ENCODE measurements at regions not wholly inside any gene's neighbourhood (a gene's known extent, or its start where the extent isn't known, plus 50 kb on each side); places are given as distances from the start of the nearest gene placed in this dataset.

DNA sequence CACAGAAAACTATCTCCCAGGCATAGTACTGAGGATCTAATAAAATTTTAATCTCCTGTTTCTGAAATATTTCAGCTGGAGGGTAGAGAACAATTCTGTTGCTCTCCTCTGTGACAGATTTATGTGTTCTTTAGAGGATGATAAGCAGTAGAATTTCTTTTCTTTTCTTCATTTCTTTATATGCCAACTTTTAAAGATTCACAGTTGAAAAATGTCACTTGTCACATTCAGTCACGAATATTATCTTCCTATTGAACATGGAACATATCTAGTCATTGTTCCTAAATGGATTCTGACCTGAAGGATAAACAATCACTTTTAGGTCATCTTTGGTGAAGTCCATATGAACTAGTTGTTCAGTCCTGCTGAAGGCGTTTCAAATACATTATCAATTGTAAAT is 585.5 kb upstream of the DPPA4 start:
- no peaks in the 10 kb centered on the region for H3K9me3 Mint-ChIP-seq
- H3K27me3 Mint-ChIP-seq (ENCODE audit: low read depth), result no peaks in the 10 kb centered on the region
- TF ChIP-seq, protein P1, sequence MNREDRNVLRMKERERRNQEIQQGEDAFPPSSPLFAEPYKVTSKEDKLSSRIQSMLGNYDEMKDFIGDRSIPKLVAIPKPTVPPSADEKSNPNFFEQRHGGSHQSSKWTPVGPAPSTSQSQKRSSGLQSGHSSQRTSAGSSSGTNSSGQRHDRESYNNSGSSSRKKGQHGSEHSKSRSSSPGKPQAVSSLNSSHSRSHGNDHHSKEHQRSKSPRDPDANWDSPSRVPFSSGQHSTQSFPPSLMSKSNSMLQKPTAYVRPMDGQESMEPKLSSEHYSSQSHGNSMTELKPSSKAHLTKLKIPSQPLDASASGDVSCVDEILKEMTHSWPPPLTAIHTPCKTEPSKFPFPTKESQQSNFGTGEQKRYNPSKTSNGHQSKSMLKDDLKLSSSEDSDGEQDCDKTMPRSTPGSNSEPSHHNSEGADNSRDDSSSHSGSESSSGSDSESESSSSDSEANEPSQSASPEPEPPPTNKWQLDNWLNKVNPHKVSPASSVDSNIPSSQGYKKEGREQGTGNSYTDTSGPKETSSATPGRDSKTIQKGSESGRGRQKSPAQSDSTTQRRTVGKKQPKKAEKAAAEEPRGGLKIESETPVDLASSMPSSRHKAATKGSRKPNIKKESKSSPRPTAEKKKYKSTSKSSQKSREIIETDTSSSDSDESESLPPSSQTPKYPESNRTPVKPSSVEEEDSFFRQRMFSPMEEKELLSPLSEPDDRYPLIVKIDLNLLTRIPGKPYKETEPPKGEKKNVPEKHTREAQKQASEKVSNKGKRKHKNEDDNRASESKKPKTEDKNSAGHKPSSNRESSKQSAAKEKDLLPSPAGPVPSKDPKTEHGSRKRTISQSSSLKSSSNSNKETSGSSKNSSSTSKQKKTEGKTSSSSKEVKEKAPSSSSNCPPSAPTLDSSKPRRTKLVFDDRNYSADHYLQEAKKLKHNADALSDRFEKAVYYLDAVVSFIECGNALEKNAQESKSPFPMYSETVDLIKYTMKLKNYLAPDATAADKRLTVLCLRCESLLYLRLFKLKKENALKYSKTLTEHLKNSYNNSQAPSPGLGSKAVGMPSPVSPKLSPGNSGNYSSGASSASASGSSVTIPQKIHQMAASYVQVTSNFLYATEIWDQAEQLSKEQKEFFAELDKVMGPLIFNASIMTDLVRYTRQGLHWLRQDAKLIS (CRISPR knock-in tag; IDR thresholded peaks at IDR 0.05; ENCODE audit: borderline replicate concordance), result no peak
- TF ChIP-seq ZNF396 (CRISPR knock-in tag; IDR thresholded peaks at IDR 0.05; ENCODE audit: borderline replicate concordance), result no peak
- TF ChIP-seq IRF2 (CRISPR knock-in tag; IDR thresholded peaks at IDR 0.05; ENCODE audit: borderline replicate concordance, low read depth), result no peak
- TF ChIP-seq FOXK1 (CRISPR knock-in tag; IDR thresholded peaks at IDR 0.05), result no peak
- no peak for TF ChIP-seq ZNF219 (CRISPR knock-in tag; IDR thresholded peaks at IDR 0.05; ENCODE audit: borderline replicate concordance)
- TF ChIP-seq TEAD4 (CRISPR knock-in tag; IDR thresholded peaks at IDR 0.05), result no peak
- TF ChIP-seq, protein P2, sequence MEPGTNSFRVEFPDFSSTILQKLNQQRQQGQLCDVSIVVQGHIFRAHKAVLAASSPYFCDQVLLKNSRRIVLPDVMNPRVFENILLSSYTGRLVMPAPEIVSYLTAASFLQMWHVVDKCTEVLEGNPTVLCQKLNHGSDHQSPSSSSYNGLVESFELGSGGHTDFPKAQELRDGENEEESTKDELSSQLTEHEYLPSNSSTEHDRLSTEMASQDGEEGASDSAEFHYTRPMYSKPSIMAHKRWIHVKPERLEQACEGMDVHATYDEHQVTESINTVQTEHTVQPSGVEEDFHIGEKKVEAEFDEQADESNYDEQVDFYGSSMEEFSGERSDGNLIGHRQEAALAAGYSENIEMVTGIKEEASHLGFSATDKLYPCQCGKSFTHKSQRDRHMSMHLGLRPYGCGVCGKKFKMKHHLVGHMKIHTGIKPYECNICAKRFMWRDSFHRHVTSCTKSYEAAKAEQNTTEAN (CRISPR knock-in tag; IDR thresholded peaks at IDR 0.05), result no peak
- TF ChIP-seq, protein P3, sequence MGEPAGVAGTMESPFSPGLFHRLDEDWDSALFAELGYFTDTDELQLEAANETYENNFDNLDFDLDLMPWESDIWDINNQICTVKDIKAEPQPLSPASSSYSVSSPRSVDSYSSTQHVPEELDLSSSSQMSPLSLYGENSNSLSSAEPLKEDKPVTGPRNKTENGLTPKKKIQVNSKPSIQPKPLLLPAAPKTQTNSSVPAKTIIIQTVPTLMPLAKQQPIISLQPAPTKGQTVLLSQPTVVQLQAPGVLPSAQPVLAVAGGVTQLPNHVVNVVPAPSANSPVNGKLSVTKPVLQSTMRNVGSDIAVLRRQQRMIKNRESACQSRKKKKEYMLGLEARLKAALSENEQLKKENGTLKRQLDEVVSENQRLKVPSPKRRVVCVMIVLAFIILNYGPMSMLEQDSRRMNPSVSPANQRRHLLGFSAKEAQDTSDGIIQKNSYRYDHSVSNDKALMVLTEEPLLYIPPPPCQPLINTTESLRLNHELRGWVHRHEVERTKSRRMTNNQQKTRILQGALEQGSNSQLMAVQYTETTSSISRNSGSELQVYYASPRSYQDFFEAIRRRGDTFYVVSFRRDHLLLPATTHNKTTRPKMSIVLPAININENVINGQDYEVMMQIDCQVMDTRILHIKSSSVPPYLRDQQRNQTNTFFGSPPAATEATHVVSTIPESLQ (CRISPR knock-in tag; IDR thresholded peaks at IDR 0.05), result no peak
- no peak for TF ChIP-seq TEAD1 (CRISPR knock-in tag; IDR thresholded peaks at IDR 0.05)
- TF ChIP-seq, protein P4, sequence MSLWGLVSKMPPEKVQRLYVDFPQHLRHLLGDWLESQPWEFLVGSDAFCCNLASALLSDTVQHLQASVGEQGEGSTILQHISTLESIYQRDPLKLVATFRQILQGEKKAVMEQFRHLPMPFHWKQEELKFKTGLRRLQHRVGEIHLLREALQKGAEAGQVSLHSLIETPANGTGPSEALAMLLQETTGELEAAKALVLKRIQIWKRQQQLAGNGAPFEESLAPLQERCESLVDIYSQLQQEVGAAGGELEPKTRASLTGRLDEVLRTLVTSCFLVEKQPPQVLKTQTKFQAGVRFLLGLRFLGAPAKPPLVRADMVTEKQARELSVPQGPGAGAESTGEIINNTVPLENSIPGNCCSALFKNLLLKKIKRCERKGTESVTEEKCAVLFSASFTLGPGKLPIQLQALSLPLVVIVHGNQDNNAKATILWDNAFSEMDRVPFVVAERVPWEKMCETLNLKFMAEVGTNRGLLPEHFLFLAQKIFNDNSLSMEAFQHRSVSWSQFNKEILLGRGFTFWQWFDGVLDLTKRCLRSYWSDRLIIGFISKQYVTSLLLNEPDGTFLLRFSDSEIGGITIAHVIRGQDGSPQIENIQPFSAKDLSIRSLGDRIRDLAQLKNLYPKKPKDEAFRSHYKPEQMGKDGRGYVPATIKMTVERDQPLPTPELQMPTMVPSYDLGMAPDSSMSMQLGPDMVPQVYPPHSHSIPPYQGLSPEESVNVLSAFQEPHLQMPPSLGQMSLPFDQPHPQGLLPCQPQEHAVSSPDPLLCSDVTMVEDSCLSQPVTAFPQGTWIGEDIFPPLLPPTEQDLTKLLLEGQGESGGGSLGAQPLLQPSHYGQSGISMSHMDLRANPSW (CRISPR knock-in tag; conservative IDR thresholded peaks at IDR 0.05; ENCODE audit: low read depth), result no peak
- TF ChIP-seq, protein P5, sequence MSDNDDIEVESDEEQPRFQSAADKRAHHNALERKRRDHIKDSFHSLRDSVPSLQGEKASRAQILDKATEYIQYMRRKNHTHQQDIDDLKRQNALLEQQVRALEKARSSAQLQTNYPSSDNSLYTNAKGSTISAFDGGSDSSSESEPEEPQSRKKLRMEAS (CRISPR knock-in tag; IDR thresholded peaks at IDR 0.05), result no peak
- POLR2A ChIA-PET, result no interaction called here
- CTCF ChIA-PET, result no interaction called here
- no peak overlapping the region for H3K4me3 Mint-ChIP-seq
- H3K27ac Mint-ChIP-seq, result no peak overlapping the region
- H3K4me1 Mint-ChIP-seq, result peaks cover 23% of the 10 kb centered on the region
- H3K36me3 Mint-ChIP-seq, result no peaks in the 10 kb centered on the region
- no peak for DNase-seq (ENCODE audit: low spot score)
- ATAC-seq, result no peak

DNA sequence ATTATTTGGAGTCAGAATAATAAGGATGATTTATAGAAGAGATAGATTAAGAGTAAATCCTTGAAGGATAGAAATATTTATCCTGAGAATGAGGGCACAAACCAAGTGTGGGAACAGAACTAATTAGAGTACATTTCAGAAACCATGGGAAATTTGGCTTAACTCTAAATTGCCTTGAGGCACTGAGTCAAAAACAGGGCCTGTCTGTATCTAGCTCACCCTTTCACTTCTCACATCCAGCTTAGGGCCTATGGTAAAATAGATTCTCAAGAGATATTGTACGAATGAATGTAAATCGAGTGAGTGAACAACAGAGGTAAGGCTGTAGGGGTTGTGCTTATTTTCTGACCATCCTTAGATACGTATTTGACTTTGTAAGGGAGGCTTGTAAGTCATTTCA is 586.1 kb upstream of the DPPA4 start:
- ATAC-seq (no peak), DNase-seq (ENCODE audit: low spot score) (no peak)
- CTCF ChIA-PET, result no interaction called here
- H3K36me3 Mint-ChIP-seq, result no peaks in the 10 kb centered on the region
- H3K27ac Mint-ChIP-seq, result no peak overlapping the region
- H3K4me1 Mint-ChIP-seq, result peaks cover 23% of the 10 kb centered on the region
- POLR2A ChIA-PET, result no interaction called here
- H3K9me3 Mint-ChIP-seq, result no peaks in the 10 kb centered on the region
- no peak overlapping the region for H3K4me3 Mint-ChIP-seq
- H3K27me3 Mint-ChIP-seq (ENCODE audit: low read depth), result no peaks in the 10 kb centered on the region
- TF ChIP-seq EMX1 (CRISPR knock-in tag; IDR thresholded peaks at IDR 0.05), result no peak
- TF ChIP-seq, protein P6, sequence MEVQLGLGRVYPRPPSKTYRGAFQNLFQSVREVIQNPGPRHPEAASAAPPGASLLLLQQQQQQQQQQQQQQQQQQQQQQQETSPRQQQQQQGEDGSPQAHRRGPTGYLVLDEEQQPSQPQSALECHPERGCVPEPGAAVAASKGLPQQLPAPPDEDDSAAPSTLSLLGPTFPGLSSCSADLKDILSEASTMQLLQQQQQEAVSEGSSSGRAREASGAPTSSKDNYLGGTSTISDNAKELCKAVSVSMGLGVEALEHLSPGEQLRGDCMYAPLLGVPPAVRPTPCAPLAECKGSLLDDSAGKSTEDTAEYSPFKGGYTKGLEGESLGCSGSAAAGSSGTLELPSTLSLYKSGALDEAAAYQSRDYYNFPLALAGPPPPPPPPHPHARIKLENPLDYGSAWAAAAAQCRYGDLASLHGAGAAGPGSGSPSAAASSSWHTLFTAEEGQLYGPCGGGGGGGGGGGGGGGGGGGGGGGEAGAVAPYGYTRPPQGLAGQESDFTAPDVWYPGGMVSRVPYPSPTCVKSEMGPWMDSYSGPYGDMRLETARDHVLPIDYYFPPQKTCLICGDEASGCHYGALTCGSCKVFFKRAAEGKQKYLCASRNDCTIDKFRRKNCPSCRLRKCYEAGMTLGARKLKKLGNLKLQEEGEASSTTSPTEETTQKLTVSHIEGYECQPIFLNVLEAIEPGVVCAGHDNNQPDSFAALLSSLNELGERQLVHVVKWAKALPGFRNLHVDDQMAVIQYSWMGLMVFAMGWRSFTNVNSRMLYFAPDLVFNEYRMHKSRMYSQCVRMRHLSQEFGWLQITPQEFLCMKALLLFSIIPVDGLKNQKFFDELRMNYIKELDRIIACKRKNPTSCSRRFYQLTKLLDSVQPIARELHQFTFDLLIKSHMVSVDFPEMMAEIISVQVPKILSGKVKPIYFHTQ (CRISPR knock-in tag; IDR thresholded peaks at IDR 0.05), result no peak
- no peak for TF ChIP-seq NR1H2 (CRISPR knock-in tag; IDR thresholded peaks at IDR 0.05)
- no peak for TF ChIP-seq CREB1 (CRISPR knock-in tag; IDR thresholded peaks at IDR 0.05)
- TF ChIP-seq, protein P7, sequence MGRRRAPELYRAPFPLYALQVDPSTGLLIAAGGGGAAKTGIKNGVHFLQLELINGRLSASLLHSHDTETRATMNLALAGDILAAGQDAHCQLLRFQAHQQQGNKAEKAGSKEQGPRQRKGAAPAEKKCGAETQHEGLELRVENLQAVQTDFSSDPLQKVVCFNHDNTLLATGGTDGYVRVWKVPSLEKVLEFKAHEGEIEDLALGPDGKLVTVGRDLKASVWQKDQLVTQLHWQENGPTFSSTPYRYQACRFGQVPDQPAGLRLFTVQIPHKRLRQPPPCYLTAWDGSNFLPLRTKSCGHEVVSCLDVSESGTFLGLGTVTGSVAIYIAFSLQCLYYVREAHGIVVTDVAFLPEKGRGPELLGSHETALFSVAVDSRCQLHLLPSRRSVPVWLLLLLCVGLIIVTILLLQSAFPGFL (CRISPR knock-in tag; IDR thresholded peaks at IDR 0.05; ENCODE audit: borderline replicate concordance), result no peak
- TF ChIP-seq, protein P8, sequence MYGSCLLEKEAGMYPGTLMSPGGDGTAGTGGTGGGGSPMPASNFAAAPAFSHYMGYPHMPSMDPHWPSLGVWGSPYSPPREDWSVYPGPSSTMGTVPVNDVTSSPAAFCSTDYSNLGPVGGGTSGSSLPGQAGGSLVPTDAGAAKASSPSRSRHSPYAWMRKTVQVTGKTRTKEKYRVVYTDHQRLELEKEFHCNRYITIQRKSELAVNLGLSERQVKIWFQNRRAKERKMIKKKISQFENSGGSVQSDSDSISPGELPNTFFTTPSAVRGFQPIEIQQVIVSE (CRISPR knock-in tag; IDR thresholded peaks at IDR 0.05; ENCODE audit: borderline replicate concordance), result no peak
- TF ChIP-seq NR3C1 (CRISPR knock-in tag; conservative IDR thresholded peaks at IDR 0.05; ENCODE audit: low read depth), result no peak
- TF ChIP-seq ZNF138 (CRISPR knock-in tag; conservative IDR thresholded peaks at IDR 0.05), result no peak

All from WTC11 (cell line).